Stimulated activated naive B cell treated with anti-CD40 and anti-IgM and Interleukin-4, amounts not matched to agents 10 μg/mL and 1 μg/mL and 100 μg/mL, for 72 hours (primary cell): ENCODE measurements at regions not wholly inside any gene's neighbourhood (a gene's known extent, or its start where the extent isn't known, plus 50 kb on each side); places are given as distances from the start of the nearest gene placed in this dataset.

Experiments
- ATAC-seq, 2 donors: fragments of 150-1000 bp; cut with Tn5 transposase; replicated peaks; 2 replicates each; pipeline ENCODE4 v1.10.0; 2021; ENCODE audit warnings: moderate library complexity in 1 of 2
- DNase-seq: peaks from one replicate; pipeline ENCODE4 v3.0.0; 2021
- H3K27ac Mint-ChIP-seq: one replicate; pipeline ENCODE4 v1.8.0; 2022; ENCODE audit warnings: mild to moderate bottlenecking, mixed read lengths
- H3K27me3 Mint-ChIP-seq, 2 donors: one replicate each; pipeline ENCODE4 v1.8.0; 2022; ENCODE audit warnings: mixed read lengths in 2 of 2
- H3K36me3 Mint-ChIP-seq, 2 donors: one replicate each; pipeline ENCODE4 v1.8.0; 2022; ENCODE audit warnings: mixed read lengths in 2 of 2, mild to moderate bottlenecking in 1 of 2
- H3K4me1 Mint-ChIP-seq, 2 donors: one replicate each; pipeline ENCODE4 v1.8.0; 2022; ENCODE audit warnings: mixed read lengths in 2 of 2, mild to moderate bottlenecking in 1 of 2
- H3K4me3 Mint-ChIP-seq, 2 donors: one replicate each; pipeline ENCODE4 v1.8.0; 2022; ENCODE audit warnings: mild to moderate bottlenecking in 2 of 2, mixed read lengths in 2 of 2, moderate library complexity in 1 of 2
- H3K9me3 Mint-ChIP-seq, 2 donors: one replicate each; pipeline ENCODE4 v1.8.0; 2022; ENCODE audit warnings: mixed read lengths in 2 of 2, mild to moderate bottlenecking in 1 of 2

DNA sequence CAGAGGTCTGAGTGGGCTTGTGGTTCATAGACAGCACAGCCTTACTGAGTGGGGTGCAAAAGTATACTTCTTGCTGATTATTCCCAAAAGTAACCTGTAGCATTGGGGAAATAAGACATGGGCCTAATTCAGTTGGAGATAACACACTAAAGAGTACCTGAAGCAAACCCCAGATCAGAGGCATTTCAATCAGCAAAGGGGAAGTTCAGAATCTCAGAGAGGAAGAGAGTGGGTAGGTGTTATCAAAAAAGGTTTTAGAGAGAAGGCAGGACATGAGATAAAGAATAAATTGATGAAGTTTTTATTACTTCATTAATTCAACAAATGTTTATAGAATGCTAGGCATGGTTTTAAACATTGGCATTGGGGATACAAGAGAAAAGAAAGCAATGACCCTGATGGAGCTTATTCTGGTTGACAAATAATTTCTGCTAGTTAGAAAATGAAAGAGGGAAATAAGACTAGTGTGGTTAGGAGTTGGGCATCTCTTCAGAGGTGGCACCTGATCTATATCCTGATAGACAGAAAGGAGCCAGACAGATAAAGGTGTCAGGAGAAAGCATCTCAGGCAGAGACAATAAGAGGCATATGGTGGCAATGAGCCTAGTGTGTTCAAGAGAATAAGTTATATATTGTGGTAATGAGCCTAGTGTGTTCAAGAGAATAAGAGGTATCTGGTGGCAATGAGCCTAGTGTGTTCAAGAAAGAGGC, 153.8 kb upstream of the SETBP1 start:
- H3K4me3 Mint-ChIP-seq: no peak overlapping the region
- H3K27me3 Mint-ChIP-seq: no peaks in the 10 kb centered on the region

DNA sequence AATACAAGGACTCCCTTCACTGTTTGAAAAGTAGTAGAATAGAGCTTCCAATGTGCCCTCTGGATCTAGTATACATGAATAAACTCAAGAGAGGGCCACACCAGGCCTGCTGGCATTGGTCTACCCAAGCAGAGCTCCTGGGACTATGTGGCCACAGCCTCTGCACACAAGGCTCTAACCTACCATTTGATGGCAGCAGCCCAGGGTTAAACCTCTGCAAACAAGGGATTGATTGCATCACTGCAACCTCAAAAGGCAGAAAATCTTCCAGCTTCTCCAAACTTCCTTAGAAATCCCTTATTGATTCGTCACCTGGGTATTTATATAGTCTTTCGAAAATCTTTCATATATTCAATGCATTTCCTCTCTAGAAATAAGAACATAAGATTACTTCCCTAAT, 147.6 kb upstream of the SETBP1 start:
- no peak for DNase-seq
- H3K4me1 Mint-ChIP-seq: peaks cover 27 to 44% of the 10 kb centered on the region in 2 donors
- peaks cover 3 to 9% of the 10 kb centered on the region in 2 donors for H3K9me3 Mint-ChIP-seq
- no peak overlapping the region for H3K27ac Mint-ChIP-seq
- no peaks in the 10 kb centered on the region for H3K27me3 Mint-ChIP-seq
- peaks cover 0 to 3% of the 10 kb centered on the region in 2 donors for H3K36me3 Mint-ChIP-seq
- ATAC-seq: no peak
- no peak overlapping the region for H3K4me3 Mint-ChIP-seq

More for the DNA sequence above, 153.8 kb upstream of the SETBP1 start:
- peak; percentile 93 to 94 for ATAC-seq
- Mint-ChIP-seq H3K36me3 (no peaks in the 10 kb centered on the region), H3K27ac (no peak overlapping the region), H3K4me1 (peaks cover 17 to 26% of the 10 kb centered on the region in 2 donors), H3K9me3 (no peaks in the 10 kb centered on the region)
- DNase-seq: no peak

DNA sequence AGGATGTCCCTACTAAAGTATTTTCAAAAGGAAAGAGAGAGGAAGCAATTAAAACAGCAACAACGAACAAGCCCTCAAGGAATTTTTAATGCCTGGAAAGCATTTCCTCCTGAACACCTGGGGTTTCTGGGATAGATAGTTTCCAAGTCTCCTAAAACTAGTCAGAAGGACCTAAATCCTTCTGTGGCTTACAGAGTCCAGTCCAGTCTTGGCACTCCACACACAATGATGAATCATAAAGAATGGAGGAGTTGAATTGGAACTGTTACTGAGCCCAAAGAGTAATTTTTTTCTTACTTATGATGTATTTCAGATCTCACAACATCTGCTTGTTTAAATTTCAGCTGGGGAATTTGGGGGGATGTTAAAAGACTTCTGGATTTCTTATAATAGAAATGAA, 144.6 kb upstream of the SETBP1 start:
- H3K4me3 Mint-ChIP-seq: no peak overlapping the region
- DNase-seq: no peak
- H3K27me3 Mint-ChIP-seq: no peaks in the 10 kb centered on the region
- peaks cover 24 to 44% of the 10 kb centered on the region in 2 donors for H3K4me1 Mint-ChIP-seq
- peaks cover 0 to 3% of the 10 kb centered on the region in 2 donors for H3K36me3 Mint-ChIP-seq
- H3K27ac Mint-ChIP-seq: no peak overlapping the region
- ATAC-seq: no peak
- peaks cover 3 to 9% of the 10 kb centered on the region in 2 donors for H3K9me3 Mint-ChIP-seq

DNA sequence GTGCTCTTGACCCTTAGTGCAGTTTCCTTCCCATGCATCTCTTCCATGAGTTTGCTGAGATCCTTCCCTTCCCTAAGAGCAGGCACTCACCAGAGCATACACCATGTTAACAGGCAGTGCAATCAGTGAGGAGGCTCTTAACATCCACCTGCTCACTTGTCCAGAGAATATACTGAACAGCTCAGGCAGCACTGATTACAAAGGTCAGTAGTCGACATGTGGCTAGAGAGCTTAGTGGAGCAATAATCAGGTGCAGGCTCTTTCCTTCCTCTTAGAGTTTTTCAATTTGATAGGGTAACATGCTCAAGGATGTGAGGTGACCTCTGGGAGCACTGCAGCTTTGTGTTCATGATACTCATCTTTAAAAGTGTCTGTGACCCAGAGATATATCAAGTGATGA, 144.1 kb upstream of the SETBP1 start:
- H3K36me3 Mint-ChIP-seq: peaks cover 0 to 3% of the 10 kb centered on the region in 2 donors
- H3K27me3 Mint-ChIP-seq: no peaks in the 10 kb centered on the region
- DNase-seq: no peak
- peaks cover 3 to 9% of the 10 kb centered on the region in 2 donors for H3K9me3 Mint-ChIP-seq
- peaks cover 24 to 44% of the 10 kb centered on the region in 2 donors for H3K4me1 Mint-ChIP-seq
- peak; percentile 68 to 84 for ATAC-seq
- H3K4me3 Mint-ChIP-seq: no peak overlapping the region
- H3K27ac Mint-ChIP-seq: peak overlapping the region; percentile 39

DNA sequence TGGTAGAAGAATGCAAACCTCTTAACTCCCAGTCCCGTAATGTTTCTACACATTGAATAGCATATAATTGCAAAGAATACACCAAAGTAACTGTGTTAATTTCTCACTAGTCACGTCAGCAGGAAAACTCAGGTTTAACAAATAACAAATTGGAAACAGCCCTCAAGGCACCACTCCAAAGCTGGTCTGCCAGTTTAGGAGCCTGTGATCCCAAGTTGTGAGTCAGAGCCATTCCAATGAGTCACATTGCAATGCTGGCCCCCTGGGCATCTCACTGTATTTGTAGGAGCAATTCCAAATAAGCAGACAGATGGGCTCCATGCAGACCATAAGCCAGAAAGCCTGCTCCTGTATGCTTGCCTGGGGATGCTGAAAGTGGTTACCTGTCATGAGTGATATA, 143.2 kb upstream of the SETBP1 start:
- Mint-ChIP-seq H3K4me3 (no peak overlapping the region), H3K36me3 (peaks cover 0 to 3% of the 10 kb centered on the region in 2 donors), H3K9me3 (peaks cover 3 to 9% of the 10 kb centered on the region in 2 donors), H3K27ac (no peak overlapping the region), H3K27me3 (no peaks in the 10 kb centered on the region), H3K4me1 (peaks cover 24 to 44% of the 10 kb centered on the region in 2 donors)
- ATAC-seq (no peak), DNase-seq (no peak)

DNA sequence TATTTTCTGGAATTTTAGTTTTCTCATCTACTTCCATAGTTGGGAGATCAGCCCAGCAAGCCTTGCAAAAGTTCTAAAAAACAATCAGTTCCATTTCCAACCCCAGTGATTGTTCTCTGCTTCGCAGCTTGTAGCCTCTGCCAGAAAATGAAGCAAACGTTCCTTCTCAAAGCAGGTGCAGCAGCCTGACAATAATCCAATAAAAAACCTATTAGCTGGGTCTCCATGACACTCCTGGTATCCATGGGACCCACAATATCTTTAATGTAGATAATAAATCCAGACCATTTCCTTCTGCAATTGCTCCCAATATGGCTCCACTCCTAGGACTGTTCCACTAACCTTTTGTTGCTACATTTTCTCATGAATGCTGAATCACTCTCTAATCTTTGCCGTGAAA, 140.8 kb upstream of the SETBP1 start:
- peaks cover 0 to 1% of the 10 kb centered on the region in 2 donors for H3K36me3 Mint-ChIP-seq
- H3K4me1 Mint-ChIP-seq: peaks cover 19 to 27% of the 10 kb centered on the region in 2 donors
- peaks cover 3 to 7% of the 10 kb centered on the region in 2 donors for H3K9me3 Mint-ChIP-seq
- DNase-seq (no peak), ATAC-seq (no peak)
- no peak overlapping the region for H3K27ac Mint-ChIP-seq
- no peaks in the 10 kb centered on the region for H3K27me3 Mint-ChIP-seq
- no peak overlapping the region for H3K4me3 Mint-ChIP-seq

DNA sequence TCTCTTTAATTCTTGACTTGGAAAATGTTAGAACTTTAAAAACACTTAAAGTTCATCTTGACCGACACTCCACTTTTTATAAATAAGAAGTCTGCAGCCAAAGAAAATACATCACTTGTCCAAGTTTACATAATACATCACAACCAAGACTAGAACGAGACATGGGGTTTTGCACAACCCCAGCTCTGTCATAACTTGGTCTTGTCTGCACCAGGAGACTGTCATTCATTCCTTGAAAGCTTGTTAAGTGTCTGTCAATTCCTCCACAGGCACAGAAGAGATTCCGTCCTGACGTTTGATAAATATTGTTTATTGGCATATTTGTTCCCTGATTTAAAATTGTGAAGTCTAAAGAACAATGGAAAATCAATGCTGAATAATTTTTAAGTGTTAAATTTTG, 139.5 kb upstream of the SETBP1 start:
- Mint-ChIP-seq H3K27me3 (no peaks in the 10 kb centered on the region), H3K9me3 (peaks cover 3 to 5% of the 10 kb centered on the region in 2 donors), H3K36me3 (peaks cover 0 to 6% of the 10 kb centered on the region in 2 donors), H3K4me1 (peaks cover 8 to 20% of the 10 kb centered on the region in 2 donors), H3K4me3 (no peak overlapping the region), H3K27ac (no peak overlapping the region)
- ATAC-seq (no peak), DNase-seq (no peak)

DNA sequence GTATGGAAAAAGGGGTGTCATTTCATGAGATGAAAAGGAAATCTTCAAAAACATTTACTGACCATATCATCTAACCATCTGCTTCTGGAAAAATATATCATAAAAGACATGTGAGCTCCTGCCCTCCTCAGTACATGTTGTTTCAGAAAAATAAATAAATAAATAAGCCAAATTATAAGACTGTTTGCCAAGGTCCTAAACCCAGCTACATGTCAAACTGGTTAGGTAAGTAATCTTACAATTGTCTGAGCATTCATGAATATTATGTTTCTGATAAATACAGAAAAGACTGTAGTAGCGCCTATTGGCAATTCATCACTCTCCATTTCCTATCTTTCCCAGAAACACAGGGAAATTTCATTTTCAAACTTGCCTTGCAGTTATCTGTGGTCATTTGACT, 138.9 kb upstream of the SETBP1 start:
- peaks cover 0 to 11% of the 10 kb centered on the region in 2 donors for H3K36me3 Mint-ChIP-seq
- no peak for DNase-seq
- H3K9me3 Mint-ChIP-seq: peaks cover 6 to 9% of the 10 kb centered on the region in 2 donors
- ATAC-seq: no peak
- peaks cover 5 to 20% of the 10 kb centered on the region in 2 donors for H3K4me1 Mint-ChIP-seq
- H3K4me3 Mint-ChIP-seq: no peak overlapping the region
- H3K27me3 Mint-ChIP-seq: no peaks in the 10 kb centered on the region
- no peak overlapping the region for H3K27ac Mint-ChIP-seq

DNA sequence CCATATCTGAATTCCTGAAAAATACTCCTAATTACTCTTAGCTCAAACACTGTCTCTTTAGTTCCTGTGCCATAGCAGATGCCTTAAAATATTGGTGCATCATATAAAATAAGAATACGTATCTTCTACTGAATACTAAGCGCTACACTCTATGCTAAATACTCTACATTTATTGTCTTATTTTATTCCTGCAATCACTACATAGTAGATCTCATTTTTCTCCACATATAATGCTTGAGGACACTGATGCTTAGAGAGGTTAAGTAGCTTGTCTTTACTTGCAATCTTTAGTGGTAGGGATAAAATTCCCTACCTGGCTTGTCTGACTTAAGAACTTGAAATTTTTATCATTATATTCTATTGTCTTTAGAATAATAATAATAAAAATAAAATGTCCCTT, 137.3 kb upstream of the SETBP1 start:
- no peaks in the 10 kb centered on the region for H3K27me3 Mint-ChIP-seq
- no peak overlapping the region for H3K27ac Mint-ChIP-seq
- DNase-seq (no peak), ATAC-seq (no peak)
- H3K4me3 Mint-ChIP-seq: no peak overlapping the region
- peaks cover 0 to 11% of the 10 kb centered on the region in 2 donors for H3K36me3 Mint-ChIP-seq
- peaks cover 6 to 9% of the 10 kb centered on the region in 2 donors for H3K9me3 Mint-ChIP-seq
- peaks cover 10 to 22% of the 10 kb centered on the region in 2 donors for H3K4me1 Mint-ChIP-seq

DNA sequence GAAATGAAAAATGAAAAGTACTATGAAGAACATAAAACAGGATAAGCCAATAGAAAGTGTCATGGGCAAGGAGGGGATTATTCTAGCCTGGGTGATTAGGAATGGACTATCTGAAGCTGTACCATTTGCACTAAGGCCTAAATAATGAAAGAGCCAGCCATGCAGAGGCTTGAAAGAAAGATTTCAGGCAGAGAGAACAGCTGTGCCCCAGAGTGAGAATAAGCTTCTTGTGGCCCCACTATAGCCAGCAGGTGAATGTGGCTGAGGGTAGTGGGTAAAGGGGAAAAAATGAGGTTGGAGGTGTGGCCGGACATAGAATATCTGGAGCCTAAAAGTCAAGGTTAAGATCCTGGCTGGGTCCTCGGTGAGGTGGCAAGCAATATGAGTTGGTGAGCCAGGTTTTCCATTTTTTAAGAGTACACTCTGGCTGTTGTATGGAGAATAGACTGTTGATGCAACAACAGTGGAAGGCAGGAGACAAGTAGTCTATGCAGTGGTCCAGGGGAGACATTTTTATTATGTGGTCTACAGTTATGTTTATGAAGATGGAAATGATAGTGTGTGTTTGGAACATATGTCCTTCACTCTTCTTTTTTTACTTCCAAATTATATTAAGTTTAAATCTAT, 135.2 kb upstream of the SETBP1 start:
- peaks cover 6 to 9% of the 10 kb centered on the region in 2 donors for H3K9me3 Mint-ChIP-seq
- H3K27ac Mint-ChIP-seq: no peak overlapping the region
- ATAC-seq (no peak), DNase-seq (no peak)
- H3K4me1 Mint-ChIP-seq: peaks cover 20 to 39% of the 10 kb centered on the region in 2 donors
- no peak overlapping the region for H3K4me3 Mint-ChIP-seq
- H3K27me3 Mint-ChIP-seq: no peaks in the 10 kb centered on the region
- peaks cover 2 to 11% of the 10 kb centered on the region in 2 donors for H3K36me3 Mint-ChIP-seq

DNA sequence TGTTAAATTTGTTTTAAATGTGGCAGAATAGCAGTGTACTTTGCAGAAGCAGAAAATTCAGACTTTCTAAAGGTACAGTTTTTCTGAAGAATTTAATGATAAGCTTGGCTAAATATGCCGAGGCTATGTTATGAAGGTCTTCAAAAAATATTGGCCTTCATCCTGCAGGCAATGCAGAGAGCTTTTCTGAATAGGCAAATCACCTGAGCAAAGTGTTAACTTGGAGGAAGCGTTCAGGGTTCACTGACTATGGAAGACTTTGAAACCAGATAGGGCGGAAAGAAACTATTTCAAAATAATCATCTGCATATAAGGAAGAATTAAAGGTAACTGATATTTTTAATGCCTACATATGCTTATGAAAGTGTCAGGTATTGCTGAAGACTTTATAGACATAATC, 133.7 kb upstream of the SETBP1 start:
- Mint-ChIP-seq H3K27ac (no peak overlapping the region), H3K27me3 (no peaks in the 10 kb centered on the region), H3K4me1 (peaks cover 20 to 39% of the 10 kb centered on the region in 2 donors), H3K9me3 (peaks cover 6 to 9% of the 10 kb centered on the region in 2 donors), H3K4me3 (no peak overlapping the region), H3K36me3 (peaks cover 2 to 11% of the 10 kb centered on the region in 2 donors)
- DNase-seq: no peak
- ATAC-seq: peak; percentile 42 to 55

DNA sequence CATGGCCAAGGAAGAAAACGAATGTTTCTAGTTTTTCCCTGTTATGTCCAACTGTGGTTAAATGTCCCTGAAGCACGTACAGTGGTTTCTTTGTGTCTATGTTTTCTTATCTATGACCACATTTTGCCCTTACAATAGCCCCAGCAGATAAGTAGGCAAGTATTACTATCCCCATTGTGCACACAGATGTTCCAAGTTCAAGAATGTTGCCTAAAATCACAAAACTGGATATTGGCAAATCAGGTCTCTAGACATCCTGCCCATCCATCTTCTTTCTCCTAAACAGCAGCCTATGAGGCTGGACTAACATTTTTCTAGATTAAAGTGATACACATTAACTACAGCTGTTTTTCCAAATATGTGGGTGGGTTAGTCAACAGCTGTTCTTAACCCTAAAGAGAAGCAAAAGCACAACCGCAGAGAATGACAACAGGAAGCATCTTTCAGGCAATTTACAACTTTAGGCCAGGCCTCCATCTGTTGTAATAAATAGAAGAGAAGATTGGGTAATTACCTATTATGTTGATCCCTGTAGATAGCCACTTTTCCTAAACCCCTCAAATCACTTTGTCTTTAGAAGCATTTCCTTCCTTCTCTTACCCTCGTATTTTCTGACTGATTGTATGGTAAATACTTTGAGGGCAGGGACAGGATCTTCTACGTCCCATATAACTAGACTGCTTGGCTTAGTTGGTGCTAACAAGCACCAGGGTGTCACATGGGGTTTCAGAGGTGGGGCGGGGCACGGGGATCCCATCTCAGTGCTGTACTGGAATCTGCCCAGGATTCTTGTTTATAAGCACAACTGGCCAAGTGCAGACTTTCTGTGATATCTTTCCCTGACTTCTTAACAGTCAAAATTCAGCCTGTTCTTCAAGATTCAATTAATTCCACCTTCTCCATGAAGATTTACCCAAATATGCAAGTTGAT, 132.1 kb upstream of the SETBP1 start:
- H3K9me3 Mint-ChIP-seq: peaks cover 6 to 9% of the 10 kb centered on the region in 2 donors
- peak overlapping the region; percentile 68 for H3K27ac Mint-ChIP-seq
- DNase-seq: no peak
- peaks cover 20 to 39% of the 10 kb centered on the region in 2 donors for H3K4me1 Mint-ChIP-seq
- ATAC-seq: peak; percentile 59 to 61
- no peaks in the 10 kb centered on the region for H3K27me3 Mint-ChIP-seq
- H3K36me3 Mint-ChIP-seq: peaks cover 2 to 11% of the 10 kb centered on the region in 2 donors
- H3K4me3 Mint-ChIP-seq: peak overlapping the region in 1 of 2 donors; percentile 5

DNA sequence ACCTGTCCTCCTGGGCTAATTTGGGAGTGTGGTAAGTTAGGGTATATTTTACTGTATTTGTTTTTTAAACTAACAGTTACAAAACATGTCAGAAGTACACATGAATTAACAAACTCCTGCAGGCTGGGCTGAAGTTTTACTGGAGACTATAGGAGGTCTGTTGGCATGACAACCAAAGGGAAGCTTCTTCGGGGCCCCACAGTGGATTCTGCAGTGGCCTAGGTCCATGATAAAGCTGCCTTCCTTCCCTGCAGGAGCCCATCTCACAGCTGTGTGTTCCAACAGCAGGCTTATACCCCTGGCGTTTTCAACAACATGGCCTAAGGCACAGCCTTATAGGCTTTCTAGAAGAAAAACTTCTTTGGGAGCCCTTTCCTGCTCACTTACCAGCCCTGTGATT, 128.0 kb upstream of the SETBP1 start:
- DNase-seq (no peak), ATAC-seq (no peak)
- H3K9me3 Mint-ChIP-seq: no peaks in the 10 kb centered on the region
- no peak overlapping the region for H3K27ac Mint-ChIP-seq
- no peaks in the 10 kb centered on the region for H3K27me3 Mint-ChIP-seq
- H3K4me3 Mint-ChIP-seq: no peak overlapping the region
- peaks cover 33 to 41% of the 10 kb centered on the region in 2 donors for H3K4me1 Mint-ChIP-seq
- H3K36me3 Mint-ChIP-seq: peaks cover 0 to 2% of the 10 kb centered on the region in 2 donors

DNA sequence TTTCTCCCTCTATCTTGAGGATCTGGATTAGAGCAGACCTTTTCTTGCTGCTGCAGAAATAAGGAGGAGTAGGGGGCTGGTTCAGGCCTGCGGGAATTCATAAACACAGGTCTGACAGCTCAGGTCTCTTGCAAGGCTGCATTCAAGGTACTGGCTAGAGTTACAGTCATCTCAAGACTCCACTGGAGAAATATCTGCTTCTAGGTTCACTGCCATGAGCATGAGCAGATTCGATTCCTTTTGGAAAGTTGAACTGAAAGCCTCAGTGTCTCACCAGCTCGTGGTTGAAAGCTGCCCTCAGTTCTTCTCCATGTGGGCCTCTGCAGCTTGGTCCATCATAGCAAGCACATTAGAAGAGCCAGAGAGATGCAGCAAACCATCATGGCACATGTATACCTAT, 124.4 kb upstream of the SETBP1 start:
- H3K4me1 Mint-ChIP-seq: peaks cover 18 to 20% of the 10 kb centered on the region in 2 donors
- ATAC-seq: peak; percentile 96 to 99

More for the DNA sequence above, 124.4 kb upstream of the SETBP1 start:
- peak; percentile 20 for DNase-seq
- no peaks in the 10 kb centered on the region for H3K9me3 Mint-ChIP-seq
- peak overlapping the region; percentile 69 for H3K27ac Mint-ChIP-seq
- H3K4me3 Mint-ChIP-seq: no peak overlapping the region
- no peaks in the 10 kb centered on the region for H3K27me3 Mint-ChIP-seq
- H3K36me3 Mint-ChIP-seq: no peaks in the 10 kb centered on the region
